Activated B cell treated with CpG ODN at 0.5 μM for 24 hours (primary cell): ENCODE measurements at regions not wholly inside any gene's neighbourhood (a gene's known extent, or its start where the extent isn't known, plus 50 kb on each side); places are given as distances from the start of the nearest gene placed in this dataset.

ENCODE experiments used
- ATAC-seq: fragments of 200-7000 bp; cut with Tn5 transposase; one replicate; pipeline ENCODE4 v1.10.0; 2021; ENCODE audit warnings: low read depth, mild to moderate bottlenecking, moderate library complexity
- CTCF ChIA-PET: fragments of 350-600 bp; sonication (Branson Sonifier 250); formaldehyde crosslinking; loops from one replicate; lab custom pipeline; 2021; ENCODE audit warnings: antibody characterized with exemption; lab: Charles Lee
- POLR2A ChIA-PET: fragments of 350-600 bp; sonication (Branson Sonifier 250); formaldehyde crosslinking; loops from one replicate; lab custom pipeline; 2021; ENCODE audit warnings: antibody characterized with exemption; lab: Charles Lee
- DNase-seq: peaks from one replicate; pipeline ENCODE4 v3.0.0; 2022
- H3K27ac Mint-ChIP-seq: one replicate; pipeline ENCODE4 v1.8.0; 2020; ENCODE audit warnings: mixed read lengths
- H3K27me3 Mint-ChIP-seq: one replicate; pipeline ENCODE4 v1.8.0; 2021; ENCODE audit warnings: mixed read lengths
- H3K36me3 Mint-ChIP-seq: one replicate; pipeline ENCODE4 v1.8.0; 2021; ENCODE audit warnings: low read depth, mixed read lengths
- H3K4me1 Mint-ChIP-seq: one replicate; pipeline ENCODE4 v1.8.0; 2021; ENCODE audit warnings: mixed read lengths
- H3K4me3 Mint-ChIP-seq: one replicate; pipeline ENCODE4 v1.8.0; 2020; ENCODE audit warnings: mild to moderate bottlenecking, mixed read lengths
- H3K9me3 Mint-ChIP-seq: one replicate; pipeline ENCODE4 v1.8.0; 2020; ENCODE audit warnings: mixed read lengths
- intact Hi-C: fragments of 100-400 bp; cut with micrococcal nuclease; formaldehyde crosslinking; loops from one replicate; pipeline ENCODE4 v1.15.1; 2024
- TF ChIP-seq, protein P1 (sequence below): fragments of 200-600 bp; IDR thresholded peaks from one replicate; pipeline ENCODE4 v1.8.0; 2022; ENCODE audit warnings: antibody characterized with exemption, mild to moderate bottlenecking

DNA sequence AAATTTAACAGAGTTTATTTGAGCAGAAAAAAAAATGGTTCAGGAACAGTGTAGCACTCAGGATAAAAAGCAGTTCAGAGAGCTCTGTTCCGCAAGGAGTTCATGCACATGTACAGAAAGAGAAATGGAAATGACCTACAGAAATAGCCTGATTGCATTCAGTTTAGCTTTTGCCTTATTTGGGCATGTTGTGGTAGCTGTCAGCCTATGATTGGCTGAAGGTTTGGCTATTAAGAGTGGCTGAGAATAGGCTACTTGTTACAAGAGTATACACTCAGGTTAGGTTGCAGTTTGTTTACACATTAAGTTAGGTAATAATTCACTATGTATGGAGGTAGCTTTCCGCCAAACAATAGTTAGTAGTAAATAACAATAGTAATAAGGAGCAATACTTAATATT lies 511.0 kb upstream of the TMPRSS15 start:
- no peaks in the 10 kb centered on the region for H3K36me3 Mint-ChIP-seq

DNA sequence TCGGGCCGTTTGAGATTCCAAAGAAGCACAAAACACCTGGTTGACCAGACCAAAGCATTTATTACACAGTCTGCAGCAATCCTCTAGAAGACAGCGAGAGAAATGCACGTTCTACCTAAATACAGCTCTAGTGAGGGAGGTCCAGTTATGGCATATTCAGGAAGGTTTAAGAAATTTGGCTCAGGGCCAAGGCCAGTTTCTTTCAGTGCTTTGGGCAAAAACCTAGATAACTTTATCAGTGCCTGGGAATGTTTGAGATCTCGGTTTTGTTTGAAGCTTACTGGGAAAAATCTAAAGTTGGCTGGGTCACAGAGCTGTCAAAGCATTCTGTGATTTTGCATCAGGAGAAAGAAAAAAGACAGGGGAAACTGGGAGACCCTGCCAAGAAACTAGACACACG lies 514.0 kb upstream of the TMPRSS15 start:
- Mint-ChIP-seq H3K27me3 (no peaks in the 10 kb centered on the region), H3K4me3 (no peak overlapping the region), H3K27ac (no peak overlapping the region), H3K9me3 (no peaks in the 10 kb centered on the region), H3K4me1 (no peaks in the 10 kb centered on the region), H3K36me3 (no peaks in the 10 kb centered on the region)
- no peak for DNase-seq
- CTCF ChIA-PET, result no interaction called here
- intact Hi-C loops, result no loop called here
- TF ChIP-seq, protein P1, sequence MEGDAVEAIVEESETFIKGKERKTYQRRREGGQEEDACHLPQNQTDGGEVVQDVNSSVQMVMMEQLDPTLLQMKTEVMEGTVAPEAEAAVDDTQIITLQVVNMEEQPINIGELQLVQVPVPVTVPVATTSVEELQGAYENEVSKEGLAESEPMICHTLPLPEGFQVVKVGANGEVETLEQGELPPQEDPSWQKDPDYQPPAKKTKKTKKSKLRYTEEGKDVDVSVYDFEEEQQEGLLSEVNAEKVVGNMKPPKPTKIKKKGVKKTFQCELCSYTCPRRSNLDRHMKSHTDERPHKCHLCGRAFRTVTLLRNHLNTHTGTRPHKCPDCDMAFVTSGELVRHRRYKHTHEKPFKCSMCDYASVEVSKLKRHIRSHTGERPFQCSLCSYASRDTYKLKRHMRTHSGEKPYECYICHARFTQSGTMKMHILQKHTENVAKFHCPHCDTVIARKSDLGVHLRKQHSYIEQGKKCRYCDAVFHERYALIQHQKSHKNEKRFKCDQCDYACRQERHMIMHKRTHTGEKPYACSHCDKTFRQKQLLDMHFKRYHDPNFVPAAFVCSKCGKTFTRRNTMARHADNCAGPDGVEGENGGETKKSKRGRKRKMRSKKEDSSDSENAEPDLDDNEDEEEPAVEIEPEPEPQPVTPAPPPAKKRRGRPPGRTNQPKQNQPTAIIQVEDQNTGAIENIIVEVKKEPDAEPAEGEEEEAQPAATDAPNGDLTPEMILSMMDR, result no peak
- no peak for ATAC-seq
- POLR2A ChIA-PET, result no interaction called here

More for the DNA sequence above, 511.0 kb upstream of the TMPRSS15 start:
- Mint-ChIP-seq H3K4me1 (no peaks in the 10 kb centered on the region), H3K4me3 (no peak overlapping the region), H3K27ac (no peak overlapping the region), H3K27me3 (no peaks in the 10 kb centered on the region), H3K9me3 (peaks cover 4% of the 10 kb centered on the region)
- no peak for ATAC-seq
- ChIA-PET POLR2A (no interaction called here), CTCF (no interaction called here)
- intact Hi-C loops, result no loop called here
- DNase-seq, result no peak
- TF ChIP-seq, protein P1, result no peak

DNA sequence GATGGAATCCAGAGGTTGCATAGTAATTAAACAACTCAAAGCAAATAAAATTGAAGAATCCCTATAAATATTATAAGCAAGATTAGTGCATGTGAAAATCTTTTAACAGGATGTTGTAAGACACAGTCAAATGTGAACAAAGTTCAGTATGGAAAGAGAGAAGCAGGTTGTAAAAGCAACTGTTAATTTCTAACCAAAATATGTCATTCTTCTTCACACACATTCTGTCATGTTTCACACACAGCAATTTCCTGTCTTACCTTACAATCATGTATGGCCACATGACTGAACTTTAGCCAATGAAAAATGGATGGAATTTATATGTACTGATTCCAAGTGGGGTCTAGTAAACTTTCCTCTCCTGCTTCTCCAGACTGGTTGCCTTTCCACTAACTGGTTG lies 527.7 kb upstream of the TMPRSS15 start:
- Mint-ChIP-seq H3K9me3 (peaks cover 2% of the 10 kb centered on the region), H3K27ac (no peak overlapping the region), H3K27me3 (no peaks in the 10 kb centered on the region), H3K4me3 (no peak overlapping the region), H3K36me3 (no peaks in the 10 kb centered on the region), H3K4me1 (no peaks in the 10 kb centered on the region)
- intact Hi-C loops, result no loop called here
- ATAC-seq (no peak), DNase-seq (no peak)
- CTCF ChIA-PET, result no interaction called here
- TF ChIP-seq, protein P1, result no peak
- POLR2A ChIA-PET, result no interaction called here

DNA sequence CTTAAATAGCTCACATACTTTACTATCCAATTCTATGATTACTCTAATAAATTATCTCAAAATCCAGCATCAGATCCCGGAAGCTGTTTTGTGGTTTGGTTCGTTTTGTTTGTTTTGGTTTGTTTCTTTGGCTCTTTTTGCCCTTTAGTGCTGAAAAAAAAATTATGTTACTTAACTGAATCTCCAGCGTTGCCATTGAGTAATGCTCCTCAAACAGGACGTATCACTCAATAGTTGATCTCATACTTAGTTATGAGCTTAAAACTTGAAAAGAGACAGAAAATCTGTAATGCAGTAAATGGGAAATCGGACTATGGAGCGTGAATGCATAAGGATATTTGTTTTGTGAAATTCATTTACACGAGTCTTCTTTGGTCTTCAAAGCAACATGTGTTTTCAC lies 533.8 kb upstream of the TMPRSS15 start:
- no peaks in the 10 kb centered on the region for H3K27me3 Mint-ChIP-seq
- no peak overlapping the region for H3K4me3 Mint-ChIP-seq
- TF ChIP-seq, protein P1, result no peak
- H3K27ac Mint-ChIP-seq, result no peak overlapping the region
- DNase-seq (no peak), ATAC-seq (no peak)
- no peaks in the 10 kb centered on the region for H3K4me1 Mint-ChIP-seq
- intact Hi-C loops, result no loop called here
- H3K9me3 Mint-ChIP-seq, result no peaks in the 10 kb centered on the region
- ChIA-PET CTCF (no interaction called here), POLR2A (no interaction called here)
- no peaks in the 10 kb centered on the region for H3K36me3 Mint-ChIP-seq

DNA sequence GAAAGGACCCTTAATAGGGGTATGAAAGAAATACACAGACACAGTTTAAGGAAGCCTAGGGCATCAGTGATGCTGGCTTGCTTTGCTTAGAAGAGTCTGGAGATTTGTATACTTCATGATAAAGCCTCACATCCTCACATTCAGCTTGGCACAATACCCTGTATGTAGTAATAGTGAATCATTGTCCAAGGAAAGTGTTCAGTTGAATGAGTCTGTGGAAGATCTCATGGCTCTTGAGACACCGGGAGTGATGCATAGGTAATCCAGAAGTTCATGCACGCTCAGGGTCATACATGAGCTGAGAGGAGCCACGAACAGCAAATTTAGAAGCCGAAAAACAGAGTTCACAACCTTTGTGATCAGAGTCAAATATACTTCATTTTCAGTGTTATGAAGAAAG lies 537.2 kb upstream of the TMPRSS15 start:
- Mint-ChIP-seq H3K9me3 (no peaks in the 10 kb centered on the region), H3K4me1 (no peaks in the 10 kb centered on the region), H3K27ac (no peak overlapping the region), H3K4me3 (no peak overlapping the region), H3K27me3 (no peaks in the 10 kb centered on the region), H3K36me3 (no peaks in the 10 kb centered on the region)
- intact Hi-C loops, result no loop called here
- POLR2A ChIA-PET, result no interaction called here
- CTCF ChIA-PET, result no interaction called here
- ATAC-seq (no peak), DNase-seq (no peak)
- TF ChIP-seq, protein P1, result no peak
